Iris pigment epithelial cell (primary cell): ENCODE measurements at regions not wholly inside any gene's neighbourhood (a gene's known extent, or its start where the extent isn't known, plus 50 kb on each side); places are given as distances from the start of the nearest gene placed in this dataset.
"Not testable (repeated sequence)": the region's sequence is repeated elsewhere in the genome, so short reads cannot be mapped to it uniquely, and the experiment has no call there.

Experiments used
- DNase-seq: peaks from one replicate; pipeline ENCODE4 v3.0.0-alpha.2; 2011; ENCODE audit warnings: low read depth

DNA sequence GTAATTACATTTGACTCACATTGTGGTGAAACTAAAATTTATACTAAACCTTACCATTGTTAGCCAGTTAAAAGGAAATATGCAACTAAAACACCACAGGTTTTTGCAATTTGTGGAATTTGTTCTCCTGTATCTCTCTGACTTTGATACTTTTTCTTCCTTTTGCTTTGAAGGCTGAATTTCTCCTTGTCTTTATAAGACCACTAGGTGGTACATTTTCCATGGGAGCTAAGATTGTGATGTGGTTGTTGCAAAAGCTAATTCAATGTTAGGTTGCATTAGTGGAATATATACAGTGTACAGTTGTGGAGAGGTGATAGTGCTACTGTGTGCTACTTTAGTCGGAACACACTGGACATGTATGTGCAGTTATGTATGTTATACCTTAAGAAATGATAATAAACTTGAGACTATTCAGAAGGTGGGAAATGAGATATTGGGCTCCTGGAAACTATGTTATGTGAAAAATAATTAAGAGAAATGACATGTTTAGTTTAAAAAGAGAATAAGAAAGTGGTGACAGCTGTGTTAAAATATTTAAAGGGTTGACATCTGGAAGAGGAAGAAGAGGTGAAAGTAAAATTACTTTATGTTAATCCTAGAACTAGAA is 70.3 kb downstream of the ARL9 start:
- peak; percentile 54 for DNase-seq

DNA sequence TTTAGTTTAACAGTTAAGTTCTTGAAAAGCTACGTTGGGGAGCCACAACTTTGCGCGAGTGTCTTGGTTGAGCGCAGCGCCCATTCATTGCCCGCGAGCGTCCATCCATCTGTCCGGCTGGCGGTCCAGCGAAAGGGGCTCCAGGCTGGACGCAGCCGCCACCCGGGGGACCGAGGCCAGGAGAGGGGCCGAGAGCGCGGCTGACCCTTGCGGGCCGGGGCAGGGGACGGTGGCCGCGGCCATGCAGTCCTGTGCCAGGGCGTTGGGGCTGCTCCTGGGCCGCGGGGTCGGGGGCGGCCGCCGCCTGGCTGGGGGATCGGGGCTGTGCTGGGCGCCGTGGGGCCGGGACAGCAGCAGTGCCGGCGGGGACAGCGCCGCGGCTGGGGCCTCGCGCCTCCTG is 86.8 kb downstream of the ARL9 start:
- DNase-seq = not testable (repeated sequence)
